Stomach (tissue), 4 donors: ENCODE measurements at regions not wholly inside any gene's neighbourhood (a gene's known extent, or its start where the extent isn't known, plus 50 kb on each side); places are given as distances from the start of the nearest gene placed in this dataset.

Experiments used
- EP300 ChIP-seq: sonication (generic); formaldehyde crosslinking; IDR thresholded peaks from one replicate; pipeline ENCODE4 v1.6.1; 2017; ENCODE audit warnings: antibody characterized with exemption
- POLR2A ChIP-seq, 4 donors: fragments of 450-650 bp; IDR thresholded peaks; one replicate each; pipeline ENCODE4 v1.6.1; 2016; ENCODE audit warnings: antibody characterized with exemption in 4 of 4, control low read depth in 2 of 4, mild to moderate bottlenecking in 1 of 4, moderate library complexity in 1 of 4

DNA sequence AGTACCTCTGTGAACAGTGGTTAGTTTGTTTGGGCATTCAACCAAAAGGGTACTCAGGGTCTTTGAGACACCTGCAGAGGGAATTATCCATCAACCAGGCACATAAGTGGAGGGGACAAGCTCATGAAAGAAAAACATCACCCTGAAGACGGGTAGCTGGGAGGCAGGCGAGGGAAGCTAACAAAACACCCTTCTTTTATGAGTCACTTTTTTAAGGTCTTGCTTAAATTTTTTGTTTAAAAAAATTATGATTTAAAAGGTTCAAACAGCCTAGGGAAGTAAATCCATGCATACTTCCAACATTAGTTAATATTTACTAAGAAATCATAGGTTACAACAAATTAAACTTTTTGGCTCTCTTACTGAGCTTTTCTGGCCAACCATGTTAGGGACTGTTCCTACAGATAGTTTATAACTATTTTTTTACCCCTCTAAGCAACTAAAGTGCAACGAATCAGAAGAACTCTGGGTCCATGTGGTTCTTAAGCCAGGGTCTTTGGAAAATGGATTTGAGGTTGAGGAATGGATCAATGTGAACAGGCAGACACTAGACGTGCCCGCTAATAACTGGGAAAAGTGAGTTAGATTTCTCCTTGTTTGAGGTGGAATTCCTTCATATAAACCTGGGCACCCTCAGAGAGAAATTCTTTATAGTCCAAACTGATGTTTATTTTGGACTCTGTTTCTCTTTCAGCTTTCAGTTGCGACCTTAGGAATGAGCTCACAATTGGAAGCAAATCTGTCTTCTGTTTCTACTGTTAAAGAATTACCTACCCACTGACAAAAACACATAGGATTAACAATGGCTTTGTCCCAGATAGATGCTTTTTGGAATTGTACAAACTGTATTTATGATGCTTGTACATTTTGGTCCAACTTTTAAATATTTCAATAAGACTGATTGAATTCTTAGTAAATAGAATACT lies 123.0 kb downstream of the LYPLAL1 start:
- TF ChIP-seq EP300 (no peak), POLR2A (IDR thresholded peaks at IDR 0.05) (no peak)
